ENCODE measurements at regions not wholly inside any gene's neighbourhood (a gene's known extent, or its start where the extent isn't known, plus 50 kb on each side); places are given as distances from the start of the nearest gene placed in this dataset.

DNA sequence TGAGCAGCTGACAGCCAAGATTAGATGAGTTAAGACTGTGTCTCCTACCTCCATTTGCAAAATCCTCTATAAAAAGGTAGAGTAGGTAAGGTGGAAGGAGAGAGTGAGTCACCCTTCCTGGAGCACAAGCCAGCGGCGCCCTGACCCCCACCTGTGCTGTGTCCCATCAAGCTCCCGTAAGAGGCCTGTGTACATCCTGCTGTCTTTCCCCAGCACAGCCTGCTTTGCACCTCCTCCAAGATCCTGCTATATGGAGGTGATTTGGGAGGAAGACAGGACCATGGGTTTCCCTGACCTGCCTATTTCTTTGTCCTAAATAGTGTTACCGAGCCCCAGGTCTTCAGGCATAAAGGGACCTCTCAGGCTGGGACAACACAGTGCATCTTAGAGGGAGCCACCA, 62.3 kb upstream of the UQCRFS1 start:
- TF ChIP-seq CTCF (IDR thresholded peaks at IDR 0.05) (no peak), POLR2A (IDR thresholded peaks at IDR 0.05) (no peak)
